Suppressor macrophage (primary cell): ENCODE measurements at regions not wholly inside any gene's neighbourhood (a gene's known extent, or its start where the extent isn't known, plus 50 kb on each side); places are given as distances from the start of the nearest gene placed in this dataset.
"Not testable (repeated sequence)": the region's sequence is repeated elsewhere in the genome, so short reads cannot be mapped to it uniquely, and the experiment has no call there.

ENCODE experiments used
- DNase-seq, 4 experiments: peaks; one replicate each; pipeline ENCODE4 v3.0.0-alpha.2; 2020 to 2022

GRCh38 chr16:48054881-48055601 is 100.8 kb downstream of the ABCC12 start:
- peak; percentile 6 to 59 (median 50) for DNase-seq

- no peak for DNase-seq
Observed at GRCh38 chr16:48053418-48053745, 102.4 kb downstream of the ABCC12 start.

- no peak for DNase-seq
Observed at GRCh38 chr16:48052731-48053417, 102.9 kb downstream of the ABCC12 start.

GRCh38 chr16:48050871-48051270 is 104.9 kb downstream of the ABCC12 start:
- DNase-seq: no peak

GRCh38 chr16:48049847-48050246 is 105.9 kb downstream of the ABCC12 start:
- DNase-seq: no peak

- no peak for DNase-seq
Observed at GRCh38 chr16:48047720-48048119, 108.1 kb downstream of the ABCC12 start.

- no peak for DNase-seq
Observed at GRCh38 chr16:48047241-48047640, 108.6 kb downstream of the ABCC12 start.

GRCh38 chr16:48044117-48044516 is 111.7 kb downstream of the ABCC12 start:
- no peak for DNase-seq

GRCh38 chr16:48041981-48042421 is 113.8 kb downstream of the ABCC12 start:
- no peak for DNase-seq

- DNase-seq: no peak
Observed at GRCh38 chr16:48035142-48035541, 120.7 kb downstream of the ABCC12 start.

GRCh38 chr16:48030926-48031325 is 124.9 kb downstream of the ABCC12 start:
- DNase-seq: no peak

GRCh38 chr16:48029768-48030167 is 126.0 kb downstream of the ABCC12 start:
- no peak for DNase-seq

GRCh38 chr16:48025359-48025758 is 130.4 kb downstream of the ABCC12 start:
- DNase-seq: no peak

- no peak for DNase-seq
Observed at GRCh38 chr16:48024042-48024441, 131.8 kb downstream of the ABCC12 start.

GRCh38 chr16:48022496-48022895 is 133.3 kb downstream of the ABCC12 start:
- DNase-seq: no peak

- DNase-seq: not testable (repeated sequence)
Observed at GRCh38 chr16:48020617-48021016, 135.2 kb downstream of the ABCC12 start.

- no peak for DNase-seq
Observed at GRCh38 chr16:48014349-48015135, 141.3 kb downstream of the ABCC12 start.

- DNase-seq: no peak
Observed at GRCh38 chr16:48013491-48013901, 142.3 kb downstream of the ABCC12 start.

- DNase-seq: no peak
Observed at GRCh38 chr16:48011878-48012658, 143.7 kb downstream of the ABCC12 start.

- DNase-seq: no peak
Observed at GRCh38 chr16:48011466-48011865, 144.3 kb downstream of the ABCC12 start.

GRCh38 chr16:48008011-48008525 is 147.7 kb downstream of the ABCC12 start:
- no peak for DNase-seq

- DNase-seq: no peak
Observed at GRCh38 chr16:48004141-48004695, 151.6 kb downstream of the ABCC12 start.
